ENCODE measurements at regions not wholly inside any gene's neighbourhood (a gene's known extent, or its start where the extent isn't known, plus 50 kb on each side); places are given as distances from the start of the nearest gene placed in this dataset.

- no peaks in the 10 kb centered on the region for H3K27me3 ChIP-seq (ENCODE audit: low read length)
- no peaks in the 10 kb centered on the region for H4K20me1 ChIP-seq (ENCODE audit: low read depth, low read length)
- H3K4me2 ChIP-seq (ENCODE audit: low read depth, low read length, poor library complexity, severe bottlenecking), result no peak overlapping the region
- no peak for TF ChIP-seq EZH2phosphoT487 (conservative IDR thresholded peaks at IDR 0.05; ENCODE audit: low read length)
- no peak for TF ChIP-seq CTCF (IDR thresholded peaks at IDR 0.05; ENCODE audit: insufficient read depth, low read length, poor library complexity, severe bottlenecking)
- no peaks in the 10 kb centered on the region for H3K36me3 ChIP-seq (ENCODE audit: low read length)
- H3K9ac ChIP-seq (ENCODE audit: low read length), result no peak overlapping the region
- H3K9me3 ChIP-seq (ENCODE audit: insufficient read depth, low read length), result no peaks in the 10 kb centered on the region
- H3K9me2 ChIP-seq (replicated peaks; ENCODE audit: insufficient read depth, low read length), result no peaks in the 10 kb centered on the region
- no peak overlapping the region for H3K4me3 ChIP-seq (ENCODE audit: insufficient read depth, low read length, poor library complexity, severe bottlenecking)
- H3K79me2 ChIP-seq (ENCODE audit: insufficient read depth, low read length), result no peaks in the 10 kb centered on the region
- no peaks in the 10 kb centered on the region for H3F3A ChIP-seq (ENCODE audit: insufficient read depth)
- H2AFZ ChIP-seq (ENCODE audit: low read depth, low read length, severe bottlenecking), result no peak overlapping the region
- no peak overlapping the region for H3K27ac ChIP-seq (ENCODE audit: low read depth, low read length)
These were observed 499.5 kb upstream of the KLF12 start for GRCh38 chr13:74633734-74634133.

- Histone ChIP-seq H2AFZ (ENCODE audit: low read depth, low read length, severe bottlenecking) (no peak overlapping the region), H3K9ac (ENCODE audit: low read length) (no peak overlapping the region), H3F3A (ENCODE audit: insufficient read depth) (no peaks in the 10 kb centered on the region), H3K27ac (ENCODE audit: low read depth, low read length) (no peak overlapping the region), H3K9me2 (replicated peaks; ENCODE audit: insufficient read depth, low read length) (no peaks in the 10 kb centered on the region), H3K9me3 (ENCODE audit: insufficient read depth, low read length) (no peaks in the 10 kb centered on the region), H4K20me1 (ENCODE audit: low read depth, low read length) (no peaks in the 10 kb centered on the region), H3K79me2 (ENCODE audit: insufficient read depth, low read length) (no peaks in the 10 kb centered on the region), H3K36me3 (ENCODE audit: low read length) (no peaks in the 10 kb centered on the region), H3K4me2 (ENCODE audit: low read depth, low read length, poor library complexity, severe bottlenecking) (no peak overlapping the region), H3K27me3 (ENCODE audit: low read length) (no peaks in the 10 kb centered on the region), H3K4me3 (ENCODE audit: insufficient read depth, low read length, poor library complexity, severe bottlenecking) (no peak overlapping the region)
- TF ChIP-seq CTCF (IDR thresholded peaks at IDR 0.05; ENCODE audit: insufficient read depth, low read length, poor library complexity, severe bottlenecking), result no peak
- no peak for TF ChIP-seq EZH2phosphoT487 (conservative IDR thresholded peaks at IDR 0.05; ENCODE audit: low read length)
These were observed 495.8 kb upstream of the KLF12 start for GRCh38 chr13:74629985-74630384.

- H3K27ac ChIP-seq (ENCODE audit: low read depth, low read length), result no peak overlapping the region
- TF ChIP-seq EZH2phosphoT487 (conservative IDR thresholded peaks at IDR 0.05; ENCODE audit: low read length) (no peak), CTCF (IDR thresholded peaks at IDR 0.05; ENCODE audit: insufficient read depth, low read length, poor library complexity, severe bottlenecking) (no peak)
- no peaks in the 10 kb centered on the region for H3F3A ChIP-seq (ENCODE audit: insufficient read depth)
- H3K27me3 ChIP-seq (ENCODE audit: low read length), result no peaks in the 10 kb centered on the region
- H2AFZ ChIP-seq (ENCODE audit: low read depth, low read length, severe bottlenecking), result no peak overlapping the region
- H3K9me2 ChIP-seq (replicated peaks; ENCODE audit: insufficient read depth, low read length), result no peaks in the 10 kb centered on the region
- H3K9ac ChIP-seq (ENCODE audit: low read length), result no peak overlapping the region
- no peak overlapping the region for H3K4me3 ChIP-seq (ENCODE audit: insufficient read depth, low read length, poor library complexity, severe bottlenecking)
- H3K36me3 ChIP-seq (ENCODE audit: low read length), result no peaks in the 10 kb centered on the region
- no peaks in the 10 kb centered on the region for H4K20me1 ChIP-seq (ENCODE audit: low read depth, low read length)
- H3K9me3 ChIP-seq (ENCODE audit: insufficient read depth, low read length), result no peaks in the 10 kb centered on the region
- H3K4me2 ChIP-seq (ENCODE audit: low read depth, low read length, poor library complexity, severe bottlenecking), result no peak overlapping the region
- no peaks in the 10 kb centered on the region for H3K79me2 ChIP-seq (ENCODE audit: insufficient read depth, low read length)
These were observed 491.3 kb upstream of the KLF12 start for GRCh38 chr13:74625541-74625940.

GRCh38 chr13:74623761-74624160, 489.6 kb upstream of the KLF12 start:
- Histone ChIP-seq H4K20me1 (ENCODE audit: low read depth, low read length) (no peaks in the 10 kb centered on the region), H3K27me3 (ENCODE audit: low read length) (no peaks in the 10 kb centered on the region), H3K9me2 (replicated peaks; ENCODE audit: insufficient read depth, low read length) (no peaks in the 10 kb centered on the region), H3K9ac (ENCODE audit: low read length) (no peak overlapping the region), H3K4me2 (ENCODE audit: low read depth, low read length, poor library complexity, severe bottlenecking) (no peak overlapping the region), H3K9me3 (ENCODE audit: insufficient read depth, low read length) (no peaks in the 10 kb centered on the region), H3K79me2 (ENCODE audit: insufficient read depth, low read length) (no peaks in the 10 kb centered on the region), H3K4me3 (ENCODE audit: insufficient read depth, low read length, poor library complexity, severe bottlenecking) (no peak overlapping the region), H3F3A (ENCODE audit: insufficient read depth) (no peaks in the 10 kb centered on the region), H3K36me3 (ENCODE audit: low read length) (no peaks in the 10 kb centered on the region), H3K27ac (ENCODE audit: low read depth, low read length) (no peak overlapping the region), H2AFZ (ENCODE audit: low read depth, low read length, severe bottlenecking) (no peak overlapping the region)
- TF ChIP-seq CTCF (IDR thresholded peaks at IDR 0.05; ENCODE audit: insufficient read depth, low read length, poor library complexity, severe bottlenecking), result no peak
- TF ChIP-seq EZH2phosphoT487 (conservative IDR thresholded peaks at IDR 0.05; ENCODE audit: low read length), result no peak

Measured in SU-DHL-6 (cell line).